Mammary epithelial cell (primary cell): ENCODE measurements at regions not wholly inside any gene's neighbourhood (a gene's known extent, or its start where the extent isn't known, plus 50 kb on each side); places are given as distances from the start of the nearest gene placed in this dataset.

Experiments used
- EZH2 ChIP-seq: IDR thresholded peaks from 2 replicates; pipeline ENCODE4 v1.6.1; 2012; ENCODE audit warnings: low read length, inconsistent platforms, borderline replicate concordance
- TF ChIP-seq, protein P1 (sequence below), 2 donors: IDR thresholded peaks in 1 of 2; conservative IDR thresholded peaks in 1 of 2; 2 replicates each; pipeline ENCODE4 v1.5.1; 2011 to 2012; ENCODE audit warnings: inconsistent platforms in 2 of 2, low read length in 2 of 2, mild to moderate bottlenecking in 2 of 2, control low read depth in 1 of 2, low read depth in 1 of 2; ENCODE audit not compliant: insufficient read depth in 1 of 2; ENCODE audit errors: extremely low read depth in 1 of 2

- TF ChIP-seq, protein P1, sequence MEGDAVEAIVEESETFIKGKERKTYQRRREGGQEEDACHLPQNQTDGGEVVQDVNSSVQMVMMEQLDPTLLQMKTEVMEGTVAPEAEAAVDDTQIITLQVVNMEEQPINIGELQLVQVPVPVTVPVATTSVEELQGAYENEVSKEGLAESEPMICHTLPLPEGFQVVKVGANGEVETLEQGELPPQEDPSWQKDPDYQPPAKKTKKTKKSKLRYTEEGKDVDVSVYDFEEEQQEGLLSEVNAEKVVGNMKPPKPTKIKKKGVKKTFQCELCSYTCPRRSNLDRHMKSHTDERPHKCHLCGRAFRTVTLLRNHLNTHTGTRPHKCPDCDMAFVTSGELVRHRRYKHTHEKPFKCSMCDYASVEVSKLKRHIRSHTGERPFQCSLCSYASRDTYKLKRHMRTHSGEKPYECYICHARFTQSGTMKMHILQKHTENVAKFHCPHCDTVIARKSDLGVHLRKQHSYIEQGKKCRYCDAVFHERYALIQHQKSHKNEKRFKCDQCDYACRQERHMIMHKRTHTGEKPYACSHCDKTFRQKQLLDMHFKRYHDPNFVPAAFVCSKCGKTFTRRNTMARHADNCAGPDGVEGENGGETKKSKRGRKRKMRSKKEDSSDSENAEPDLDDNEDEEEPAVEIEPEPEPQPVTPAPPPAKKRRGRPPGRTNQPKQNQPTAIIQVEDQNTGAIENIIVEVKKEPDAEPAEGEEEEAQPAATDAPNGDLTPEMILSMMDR (conservative IDR thresholded peaks at IDR 0.05 in 1 of 2, IDR thresholded peaks at IDR 0.05 in 1 of 2; ENCODE audit: extremely low read depth in 1 of 2, insufficient read depth in 1 of 2, low read depth in 1 of 2, low read length in 2 of 2): no peak
- no peak for TF ChIP-seq EZH2
These were observed 106.4 kb downstream of the MINAR1 start for GRCh38 chr15:79538527-79538926.
